Mucosa of descending colon (tissue), 3 donors: ENCODE measurements at regions not wholly inside any gene's neighbourhood (a gene's known extent, or its start where the extent isn't known, plus 50 kb on each side); places are given as distances from the start of the nearest gene placed in this dataset.
A peak's percentile ranks its signal among the peaks of the same experiment; 100 is the strongest.

Source experiments
- ATAC-seq: fragments of 200-7000 bp; cut with Tn5 transposase; one replicate; pipeline ENCODE4 v1.9.1; 2020; ENCODE audit warnings: mild to moderate bottlenecking, moderate library complexity
- DNase-seq, 3 donors: peaks; one replicate each; pipeline ENCODE4 v3.0.0-alpha.2; 2020
- H3K36me3 ChIP-seq: fragments of 200-600 bp; one replicate; pipeline ENCODE4 v1.8.0; 2021; ENCODE audit warnings: low read depth, mild to moderate bottlenecking
- H3K4me1 ChIP-seq: fragments of 200-600 bp; one replicate; pipeline ENCODE4 v1.8.0; 2021; ENCODE audit warnings: low read depth, mild to moderate bottlenecking
- H3K4me3 ChIP-seq: fragments of 200-600 bp; one replicate; pipeline ENCODE4 v1.8.0; 2021; ENCODE audit warnings: mild to moderate bottlenecking
- H3K9me3 ChIP-seq: fragments of 200-600 bp; one replicate; pipeline ENCODE4 v1.8.0; 2021; ENCODE audit warnings: mild to moderate bottlenecking
- intact Hi-C, 2 donors: fragments of 100-400 bp; cut with DNase I in 1 of 2; cut with micrococcal nuclease in 1 of 2; formaldehyde crosslinking; loops; one replicate each; pipeline versions ENCODE4 v1.11.0 to v1.11.1; 2022; cut with DNase I, micrococcal nuclease
- TF ChIP-seq, protein P1 (sequence below): fragments of 200-600 bp; IDR thresholded peaks from one replicate; pipeline ENCODE4 v1.8.0; 2022; ENCODE audit warnings: antibody characterized with exemption, mild to moderate bottlenecking
- donor health status: DM: no; HTN: no; CAD: no; lungs with moderate emphysema.
- donor health status: DM: no; HTN: no; CAD: no.
- donor health status: DM: no; HTN: yes; CAD: no.

DNA sequence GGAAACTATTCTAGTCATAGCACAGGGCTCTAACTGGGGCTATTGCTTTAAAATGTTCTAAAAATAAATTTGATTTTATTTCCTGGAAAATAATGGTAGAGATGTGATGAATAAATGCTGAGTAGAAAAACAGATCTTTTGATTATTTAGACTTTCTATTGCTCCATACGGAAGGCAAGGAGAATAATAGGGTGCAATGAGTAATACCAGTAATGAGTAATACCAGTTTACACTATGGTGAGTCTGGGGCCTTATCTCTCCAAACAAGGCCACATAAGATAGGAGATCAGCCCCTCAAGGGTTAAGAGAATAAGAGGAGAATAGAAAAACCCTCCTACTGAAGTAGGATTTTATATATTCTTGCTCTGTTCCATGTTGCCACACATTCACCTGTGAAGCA lies 390.4 kb downstream of the KLF5 start:
- DNase-seq (no peak), ATAC-seq (no peak)
- intact Hi-C loops = no loop called here
- Histone ChIP-seq H3K9me3 (peaks cover 12% of the 10 kb centered on the region), H3K4me1 (peaks cover 9% of the 10 kb centered on the region), H3K36me3 (no peaks in the 10 kb centered on the region), H3K4me3 (no peak overlapping the region)
- TF ChIP-seq, protein P1, sequence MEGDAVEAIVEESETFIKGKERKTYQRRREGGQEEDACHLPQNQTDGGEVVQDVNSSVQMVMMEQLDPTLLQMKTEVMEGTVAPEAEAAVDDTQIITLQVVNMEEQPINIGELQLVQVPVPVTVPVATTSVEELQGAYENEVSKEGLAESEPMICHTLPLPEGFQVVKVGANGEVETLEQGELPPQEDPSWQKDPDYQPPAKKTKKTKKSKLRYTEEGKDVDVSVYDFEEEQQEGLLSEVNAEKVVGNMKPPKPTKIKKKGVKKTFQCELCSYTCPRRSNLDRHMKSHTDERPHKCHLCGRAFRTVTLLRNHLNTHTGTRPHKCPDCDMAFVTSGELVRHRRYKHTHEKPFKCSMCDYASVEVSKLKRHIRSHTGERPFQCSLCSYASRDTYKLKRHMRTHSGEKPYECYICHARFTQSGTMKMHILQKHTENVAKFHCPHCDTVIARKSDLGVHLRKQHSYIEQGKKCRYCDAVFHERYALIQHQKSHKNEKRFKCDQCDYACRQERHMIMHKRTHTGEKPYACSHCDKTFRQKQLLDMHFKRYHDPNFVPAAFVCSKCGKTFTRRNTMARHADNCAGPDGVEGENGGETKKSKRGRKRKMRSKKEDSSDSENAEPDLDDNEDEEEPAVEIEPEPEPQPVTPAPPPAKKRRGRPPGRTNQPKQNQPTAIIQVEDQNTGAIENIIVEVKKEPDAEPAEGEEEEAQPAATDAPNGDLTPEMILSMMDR = no peak

- TF ChIP-seq, protein P1 = no peak
- intact Hi-C loops = no loop called here
- ATAC-seq (no peak), DNase-seq (peak in 1 of 3 donors; percentile 40)
- H3K9me3 ChIP-seq = peaks cover 66% of the 10 kb centered on the region
- no peaks in the 10 kb centered on the region for H3K4me1 ChIP-seq
- H3K36me3 ChIP-seq = no peaks in the 10 kb centered on the region
- no peak overlapping the region for H3K4me3 ChIP-seq
These were observed 381.6 kb downstream of the KLF5 start for GRCh38 chr13:73440296-73440895.

DNA sequence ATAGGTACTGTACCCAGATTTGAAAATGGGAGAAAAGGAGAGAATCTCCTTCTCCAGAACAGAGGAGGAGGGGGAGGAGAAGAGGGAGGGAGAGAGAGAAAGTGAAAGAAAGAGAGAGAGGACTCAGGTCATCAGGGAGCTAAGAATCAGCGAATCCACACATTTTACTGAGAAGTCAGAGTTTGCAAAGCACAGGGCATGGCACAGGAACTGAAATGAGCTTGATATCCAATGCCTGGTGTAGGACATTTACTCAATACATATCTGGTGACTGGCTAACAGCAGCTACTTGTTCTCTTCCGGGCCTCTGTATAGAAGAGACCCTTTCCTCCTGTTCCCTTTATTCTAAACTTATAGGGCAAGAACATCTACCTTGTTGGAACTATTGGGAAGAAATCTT lies 375.1 kb downstream of the KLF5 start:
- intact Hi-C loops = no loop called here
- DNase-seq = peak in 1 of 3 donors; percentile 40

DNA sequence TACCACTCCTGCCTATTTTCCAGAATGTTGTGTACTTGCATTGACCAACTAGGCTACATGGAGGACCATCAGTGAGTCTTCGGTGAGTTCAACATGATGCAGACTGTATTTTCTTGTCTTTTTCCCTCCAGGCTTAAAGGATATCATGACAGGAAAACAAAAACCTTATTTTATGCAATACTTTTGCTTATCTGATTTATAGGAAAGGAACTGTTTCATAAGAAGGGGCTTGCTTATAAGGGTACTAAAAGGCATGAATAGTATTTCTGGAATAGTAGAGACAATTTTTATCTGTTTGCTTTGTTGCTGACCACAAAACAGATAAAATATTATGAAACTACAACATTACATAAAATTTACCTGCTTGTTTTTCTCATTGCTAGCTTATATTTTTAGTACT lies 374.7 kb downstream of the KLF5 start:
- intact Hi-C loops = no loop called here

More for the DNA sequence above, 375.1 kb downstream of the KLF5 start:
- H3K4me1 ChIP-seq = no peaks in the 10 kb centered on the region
- TF ChIP-seq, protein P1 = no peak
- peaks cover 14% of the 10 kb centered on the region for H3K9me3 ChIP-seq
- no peak for ATAC-seq
- no peak overlapping the region for H3K4me3 ChIP-seq
- H3K36me3 ChIP-seq = no peaks in the 10 kb centered on the region

GRCh38 chr13:73429701-73430100 lies 370.9 kb downstream of the KLF5 start:
- TF ChIP-seq, protein P1 = no peak
- no peaks in the 10 kb centered on the region for H3K4me1 ChIP-seq
- no peaks in the 10 kb centered on the region for H3K9me3 ChIP-seq
- intact Hi-C loops = no loop called here
- no peaks in the 10 kb centered on the region for H3K36me3 ChIP-seq
- no peak for DNase-seq
- peak; percentile 72 for ATAC-seq
- H3K4me3 ChIP-seq = no peak overlapping the region

More for the DNA sequence above, 374.7 kb downstream of the KLF5 start:
- Histone ChIP-seq H3K4me1 (no peaks in the 10 kb centered on the region), H3K9me3 (peaks cover 10% of the 10 kb centered on the region), H3K4me3 (no peak overlapping the region), H3K36me3 (no peaks in the 10 kb centered on the region)
- ATAC-seq (no peak), DNase-seq (no peak)
- TF ChIP-seq, protein P1 = no peak

DNA sequence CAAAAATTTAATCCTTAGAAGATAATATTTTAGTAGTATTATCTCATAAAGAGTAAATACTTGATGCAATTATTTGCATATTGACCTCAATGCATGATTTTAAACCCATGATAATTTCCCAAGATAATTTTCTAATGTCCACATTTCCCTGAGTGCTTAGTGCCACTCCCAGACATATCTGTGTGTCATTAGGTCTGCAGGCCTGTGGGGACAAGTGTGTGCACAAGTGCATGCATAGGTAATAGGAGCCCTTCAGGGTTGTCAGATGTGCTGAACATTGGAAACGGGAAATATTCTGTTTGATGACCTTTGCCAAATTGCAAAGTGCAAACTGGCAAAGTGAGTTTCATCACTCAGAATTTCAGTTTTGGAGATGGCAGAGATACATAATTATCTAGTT lies 369.9 kb downstream of the KLF5 start:
- intact Hi-C loops = no loop called here
- Histone ChIP-seq H3K36me3 (no peaks in the 10 kb centered on the region), H3K9me3 (no peaks in the 10 kb centered on the region), H3K4me3 (no peak overlapping the region), H3K4me1 (no peaks in the 10 kb centered on the region)
- DNase-seq = no peak
- TF ChIP-seq, protein P1 = no peak
- ATAC-seq = peak; percentile 45
